PC-3 (cell line): ENCODE measurements at regions not wholly inside any gene's neighbourhood (a gene's known extent, or its start where the extent isn't known, plus 50 kb on each side); places are given as distances from the start of the nearest gene placed in this dataset.

Experiments
- CTCF ChIP-seq: fragments of 300-600 bp; sonication (generic); conservative IDR thresholded peaks from 2 replicates; pipeline ENCODE4 v1.5.1; 2017; ENCODE audit warnings: antibody characterized with exemption, low read depth, mild to moderate bottlenecking, low read length
- EZH2 ChIP-seq: fragments of 300-600 bp; sonication (generic); IDR thresholded peaks from one replicate; pipeline ENCODE4 v1.6.1; 2017; ENCODE audit warnings: antibody characterized with exemption, mild to moderate bottlenecking, low read length; ENCODE audit not compliant: unreplicated experiment
- EZH2phosphoT487 ChIP-seq: fragments of 300-600 bp; sonication (generic); IDR thresholded peaks from 2 replicates; pipeline ENCODE4 v1.6.1; 2018; ENCODE audit warnings: mild to moderate bottlenecking, antibody characterized with exemption, low read length, borderline replicate concordance

- no peak for TF ChIP-seq CTCF
- no peak for TF ChIP-seq EZH2
- TF ChIP-seq EZH2phosphoT487: no peak
Measured at GRCh38 chr2:156695020-156695419, 258.8 kb downstream of the GPD2 start.
